OCI-LY1 (cell line): ENCODE measurements at regions not wholly inside any gene's neighbourhood (a gene's known extent, or its start where the extent isn't known, plus 50 kb on each side); places are given as distances from the start of the nearest gene placed in this dataset.

Source experiments
- CTCF ChIP-seq: fragments of 200-600 bp; sonication (generic), shearing (Covaris generic); IDR thresholded peaks from 2 replicates; pipeline ENCODE4 v1.5.1; 2017; ENCODE audit warnings: mild to moderate bottlenecking, antibody characterized with exemption, low read length, moderate library complexity, mixed read lengths
- EZH2 ChIP-seq: fragments of 200-600 bp; sonication (generic), shearing (Covaris generic); IDR thresholded peaks from 2 replicates; pipeline ENCODE4 v1.8.0; 2017; ENCODE audit warnings: borderline replicate concordance, mixed run types, mild to moderate bottlenecking, antibody characterized with exemption, low read length, moderate library complexity, mixed read lengths

GRCh38 chr17:69854225-69854780, 220.7 kb upstream of the KCNJ16 start:
- TF ChIP-seq CTCF (no peak), EZH2 (no peak)
